H1 (cell line): ENCODE measurements at regions not wholly inside any gene's neighbourhood (a gene's known extent, or its start where the extent isn't known, plus 50 kb on each side); places are given as distances from the start of the nearest gene placed in this dataset.

ENCODE experiments used
- CTCF ChIA-PET: fragments of 300-600 bp; sonication (Branson Sonifier 250); formaldehyde crosslinking; loops from one replicate; lab custom pipeline; 2021; ENCODE audit not compliant: partially characterized antibody; lab: Charles Lee
- POLR2A ChIA-PET: fragments of 300-600 bp; sonication (Branson Sonifier 250); formaldehyde crosslinking; loops from one replicate; lab custom pipeline; 2021; ENCODE audit warnings: inconsistent platforms; ENCODE audit not compliant: partially characterized antibody; lab: Charles Lee
- DNase-seq, 2 experiments: peaks; one replicate each; pipeline versions ENCODE4 v3.0.0 to v3.0.0-alpha.2; 2010 to 2022; ENCODE audit warnings: low spot score in 2 of 2, low read depth in 1 of 2, mixed read lengths in 1 of 2
- FAIRE-seq: peaks from 2 replicates; lab custom pipeline; 2011; peaks lifted over from hg19 to GRCh38; lab: Jason Lieb, UNC
- H2AFZ ChIP-seq: 2 replicates; pipeline ENCODE4 v1.8.1; 2012; ENCODE audit warnings: low read length, inconsistent platforms
- H2AK5ac ChIP-seq: 2 replicates; pipeline ENCODE4 v1.6.1; 2013; ENCODE audit warnings: low read depth, low read length
- H2BK120ac ChIP-seq: replicated peaks from 2 replicates; pipeline ENCODE3; 2013; ENCODE audit warnings: low read depth, low read length, inconsistent platforms
- H2BK12ac ChIP-seq: 2 replicates; pipeline ENCODE4 v1.6.1; 2013; ENCODE audit warnings: low read depth, low read length
- H2BK15ac ChIP-seq: 2 replicates; pipeline ENCODE4 v1.6.1; 2013; ENCODE audit warnings: low read length
- H2BK20ac ChIP-seq: 2 replicates; pipeline ENCODE4 v1.6.1; 2013; ENCODE audit warnings: low read length
- H2BK5ac ChIP-seq: 2 replicates; pipeline ENCODE4 v1.6.1; 2013; ENCODE audit warnings: low read depth, low read length
- H3K14ac ChIP-seq: 2 replicates; pipeline ENCODE4 v1.6.1; 2013; ENCODE audit warnings: inconsistent platforms; ENCODE audit not compliant: insufficient read length
- H3K18ac ChIP-seq: 2 replicates; pipeline ENCODE4 v1.6.1; 2013; ENCODE audit warnings: low read length; ENCODE audit errors: extremely low read depth
- H3K23ac ChIP-seq: 2 replicates; pipeline ENCODE4 v1.6.1; 2013; ENCODE audit warnings: inconsistent platforms; ENCODE audit not compliant: insufficient read length
- H3K23me2 ChIP-seq: 2 replicates; pipeline ENCODE4 v1.6.1; 2013; ENCODE audit warnings: low read depth, low read length
- H3K27ac ChIP-seq: 2 replicates; pipeline ENCODE4 v1.6.1; 2011; ENCODE audit warnings: low read depth, low read length, inconsistent platforms
- H3K27me3 ChIP-seq, 4 experiments: replicated peaks in 1 of 4; 1 replicate in 1 of 4; 2 replicates in 3 of 4; pipeline versions ENCODE4 v1.6.1 to v1.8.1; 2011 to 2013; ENCODE audit warnings: low read length in 3 of 4, mild to moderate bottlenecking in 3 of 4, inconsistent platforms in 2 of 4, mixed read lengths in 2 of 4, moderate library complexity in 1 of 4; ENCODE audit not compliant: control insufficient read depth in 3 of 4, insufficient read depth in 3 of 4; ENCODE audit errors: extremely low read depth in 1 of 4
- H3K36me3 ChIP-seq, 4 experiments: 2 replicates each; pipeline versions ENCODE4 v1.6.1 to v1.8.1; 2011 to 2013; ENCODE audit warnings: mild to moderate bottlenecking in 4 of 4, low read length in 3 of 4, moderate library complexity in 2 of 4, control low read depth in 1 of 4, inconsistent platforms in 1 of 4; ENCODE audit not compliant: insufficient read depth in 4 of 4, control insufficient read depth in 2 of 4
- H3K4ac ChIP-seq: replicated peaks from 2 replicates; pipeline ENCODE3; 2013; ENCODE audit warnings: low read length, low read depth, mixed read lengths, inconsistent platforms; ENCODE audit not compliant: insufficient read length
- H3K4me1 ChIP-seq, 4 experiments: replicated peaks in 1 of 4; 1 replicate in 1 of 4; 2 replicates in 3 of 4; pipeline versions ENCODE4 v1.6.1 to v1.8.1; 2011 to 2013; ENCODE audit warnings: low read length in 3 of 4, inconsistent platforms in 2 of 4, mixed read lengths in 1 of 4; ENCODE audit not compliant: insufficient read depth in 4 of 4, control insufficient read depth in 3 of 4
- H3K4me2 ChIP-seq, 2 experiments: 2 replicates each; pipeline versions ENCODE4 v1.6.1 to v1.8.1; 2011 to 2013; ENCODE audit warnings: low read depth in 2 of 2, low read length in 2 of 2, control low read depth in 1 of 2, inconsistent platforms in 1 of 2, mild to moderate bottlenecking in 1 of 2; ENCODE audit not compliant: insufficient read depth in 1 of 2
- H3K4me3 ChIP-seq, 4 experiments: fragments of 200-600, 300-600 bp in 1 of 4; sonication (generic), shearing (Covaris generic), sonication (Bioruptor Twin) in 1 of 4; 2 replicates each; pipeline versions ENCODE4 v1.5.1 to v1.8.1; 2011 to 2016; ENCODE audit warnings: low read length in 4 of 4, low read depth in 3 of 4, control low read depth in 2 of 4, inconsistent platforms in 2 of 4, mild to moderate bottlenecking in 2 of 4, mixed read lengths in 1 of 4, moderate library complexity in 1 of 4; ENCODE audit not compliant: insufficient read depth in 2 of 4; ENCODE audit errors: extremely low read depth in 1 of 4
- H3K56ac ChIP-seq: replicated peaks from 2 replicates; pipeline ENCODE3; 2013; ENCODE audit warnings: low read depth, mild to moderate bottlenecking, mixed read lengths, low read length, inconsistent platforms; ENCODE audit not compliant: insufficient read length
- H3K79me1 ChIP-seq: 2 replicates; pipeline ENCODE4 v1.6.1; 2013; ENCODE audit warnings: low read depth, low read length, control low read depth
- H3K79me2 ChIP-seq, 2 experiments: 2 replicates each; pipeline versions ENCODE4 v1.6.1 to v1.8.1; 2012 to 2013; ENCODE audit warnings: low read length in 2 of 2, mild to moderate bottlenecking in 2 of 2, inconsistent platforms in 1 of 2; ENCODE audit not compliant: insufficient read depth in 2 of 2, control insufficient read depth in 1 of 2
- H3K9ac ChIP-seq, 4 experiments: replicated peaks in 1 of 4; 1 replicate in 1 of 4; 2 replicates in 3 of 4; pipeline versions ENCODE4 v1.6.1 to v1.8.1; 2011 to 2013; ENCODE audit warnings: low read depth in 3 of 4, low read length in 3 of 4, control low read depth in 2 of 4, mild to moderate bottlenecking in 2 of 4, moderate library complexity in 2 of 4, inconsistent platforms in 1 of 4; ENCODE audit errors: extremely low read depth in 1 of 4
- H3K9me3 ChIP-seq, 2 experiments: 2 replicates each; pipeline versions ENCODE4 v1.6.1 to v1.8.1; 2012 to 2013; ENCODE audit warnings: mild to moderate bottlenecking in 2 of 2, moderate library complexity in 2 of 2, control low read depth in 1 of 2, inconsistent platforms in 1 of 2, low read depth in 1 of 2, low read length in 1 of 2, mixed read lengths in 1 of 2; ENCODE audit not compliant: insufficient read depth in 2 of 2
- H4K20me1 ChIP-seq, 2 experiments: replicated peaks in 1 of 2; 2 replicates each; pipeline versions ENCODE3 to v1.8.1; 2011 to 2013; ENCODE audit warnings: inconsistent platforms in 2 of 2, low read length in 2 of 2, mild to moderate bottlenecking in 1 of 2; ENCODE audit not compliant: insufficient read depth in 2 of 2, control insufficient read depth in 1 of 2
- H4K5ac ChIP-seq: 2 replicates; pipeline ENCODE4 v1.6.1; 2013; ENCODE audit warnings: low read length, low read depth, mixed read lengths, inconsistent platforms; ENCODE audit not compliant: insufficient read length
- H4K8ac ChIP-seq: 2 replicates; pipeline ENCODE4 v1.8.0; 2013; ENCODE audit warnings: mild to moderate bottlenecking, moderate library complexity, low read length, inconsistent platforms; ENCODE audit not compliant: insufficient read depth; ENCODE audit errors: extremely low read depth
- H4K91ac ChIP-seq: replicated peaks from 2 replicates; pipeline ENCODE3; 2013; ENCODE audit warnings: low read length, mixed read lengths, inconsistent platforms; ENCODE audit not compliant: insufficient read length
- BACH1 ChIP-seq: IDR thresholded peaks from 2 replicates; pipeline ENCODE4 v1.6.1; 2012; ENCODE audit warnings: low read length, improper control_type of control experiment
- BCL11A ChIP-seq, 2 experiments: IDR thresholded peaks; one replicate each; pipeline ENCODE4 v1.6.1; 2011; ENCODE audit warnings: low read depth in 2 of 2, low read length in 2 of 2, mild to moderate bottlenecking in 2 of 2
- CBX5 ChIP-seq: fragments of 300-800, 300-1000 bp; sonication (generic); IDR thresholded peaks from 2 replicates; pipeline ENCODE4 v1.7.1; 2016; ENCODE audit warnings: antibody characterized with exemption, low read length, low read depth
- CHD1 ChIP-seq: IDR thresholded peaks from 2 replicates; pipeline ENCODE4 v1.6.1; 2012; ENCODE audit warnings: low read depth, low read length, improper control_type of control experiment
- FOSL1 ChIP-seq: IDR thresholded peaks from 2 replicates; pipeline ENCODE4 v1.6.1; 2011; ENCODE audit warnings: mild to moderate bottlenecking, low read depth, low read length, moderate library complexity; ENCODE audit not compliant: insufficient read depth
- POU5F1 ChIP-seq: IDR thresholded peaks from 2 replicates; pipeline ENCODE4 v1.6.1; 2011; ENCODE audit warnings: low read depth, mild to moderate bottlenecking, low read length, moderate library complexity
- RBBP5 ChIP-seq: IDR thresholded peaks from 2 replicates; pipeline ENCODE4 v1.7.1; 2012; ENCODE audit warnings: low read depth, mild to moderate bottlenecking, inconsistent platforms, low read length, moderate library complexity, borderline replicate concordance
- RFX5 ChIP-seq: IDR thresholded peaks from 2 replicates; pipeline ENCODE4 v1.6.1; 2011; ENCODE audit warnings: low read depth, low read length, improper control_type of control experiment, borderline replicate concordance
- SIX5 ChIP-seq: IDR thresholded peaks from 2 replicates; pipeline ENCODE4 v1.6.1; 2011; ENCODE audit warnings: mild to moderate bottlenecking, low read depth, low read length
- SRF ChIP-seq: IDR thresholded peaks from 2 replicates; pipeline ENCODE4 v1.6.1; 2011; ENCODE audit warnings: mild to moderate bottlenecking, low read depth, low read length, moderate library complexity
- TAF7 ChIP-seq: optimal IDR thresholded peaks from 2 replicates; pipeline ENCODE3; 2011; ENCODE audit warnings: low read depth, mild to moderate bottlenecking, inconsistent platforms, low read length, moderate library complexity, borderline replicate concordance
- WGBS, 2 experiments: shearing (Covaris generic) in 1 of 2; methylation state at CpG; one replicate each; pipeline versions ENCODE4 v1.1.6 to v1.1.7; 2013 to 2015; ENCODE audit warnings: low lambda C conversion rate in 2 of 2, mixed read lengths in 2 of 2, inconsistent platforms in 1 of 2, low coverage in 1 of 2, missing lambda C conversion rate in 1 of 2; ENCODE audit not compliant: insufficient replicate concordance in 2 of 2, insufficient coverage in 1 of 2, insufficient read length in 1 of 2; ENCODE audit errors: extremely low coverage in 1 of 2, missing lambda C conversion rate in 1 of 2; 5-methylcytosine and 5-hydroxymethylcytosine counted together

DNA sequence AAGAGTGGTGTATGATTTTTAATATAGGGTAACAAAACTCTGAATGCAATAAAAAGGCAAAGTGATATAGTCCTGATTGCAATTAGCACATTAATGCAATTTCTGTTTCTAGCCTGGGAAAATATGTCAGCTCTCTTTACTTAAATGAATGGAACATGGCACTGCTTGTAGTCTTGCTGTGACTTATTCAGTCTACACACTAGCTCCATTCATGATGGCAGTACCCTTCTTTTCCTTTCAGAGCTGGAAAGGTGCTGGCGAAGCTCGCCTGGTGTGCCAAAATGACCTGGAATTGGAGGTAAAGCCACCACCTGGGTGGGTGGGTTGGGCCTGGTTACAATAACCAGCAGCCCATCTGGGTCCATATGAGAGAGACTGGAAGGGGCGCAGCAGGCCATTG, 85.3 kb downstream of the ZNF365 start:
- Histone ChIP-seq H3K36me3 (no peaks in the 10 kb centered on the region), H4K5ac (no peak overlapping the region), H3K79me1 (no peaks in the 10 kb centered on the region), H3K9ac (no peak overlapping the region), H2BK15ac (no peak overlapping the region), H3K23me2 (no peaks in the 10 kb centered on the region), H2BK12ac (no peak overlapping the region), H2AK5ac (no peak overlapping the region), H3K56ac (no peak overlapping the region), H3K27ac (no peak overlapping the region), H3K4me1 (no peaks in the 10 kb centered on the region), H3K18ac (no peak overlapping the region), H3K4ac (no peak overlapping the region), H2BK20ac (no peak overlapping the region), H3K79me2 (no peaks in the 10 kb centered on the region), H2BK5ac (no peak overlapping the region), H3K4me3 (no peak overlapping the region), H2AFZ (no peak overlapping the region), H3K4me2 (no peak overlapping the region), H4K20me1 (no peaks in the 10 kb centered on the region), H4K91ac (no peak overlapping the region), H4K8ac (no peak overlapping the region), H3K9me3 (no peaks in the 10 kb centered on the region), H3K23ac (no peak overlapping the region), H3K27me3 (no peaks in the 10 kb centered on the region), H3K14ac (no peak overlapping the region), H2BK120ac (no peak overlapping the region)
- DNase-seq (no peak), FAIRE-seq (no peak)
- TF ChIP-seq POU5F1 (no peak), RBBP5 (no peak), BACH1 (no peak), RFX5 (no peak), CHD1 (no peak), TAF7 (no peak), CBX5 (no peak), SIX5 (no peak), BCL11A (IDR thresholded peaks at IDR 0.05; ENCODE audit: low read depth in 2 of 2, low read length in 2 of 2) (no peak), SRF (no peak), FOSL1 (no peak)
- 91% methylated on average over 2 of the region's 3 CpGs; no CpG with 5 or more reads in 1 of the 2 experiments for WGBS, 2 experiments
- ChIA-PET POLR2A (no interaction called here), CTCF (interaction anchor here (0.6 to 2.4 kb wide), 2 partner anchors 23 to 105 kb away, joined by 4 to 8 read pairs; no protein-coding TSS in a partner anchor)
